ENCODE measurements at regions not wholly inside any gene's neighbourhood (a gene's known extent, or its start where the extent isn't known, plus 50 kb on each side); places are given as distances from the start of the nearest gene placed in this dataset.

GRCh38 chr3:124393340-124393739 is 336.9 kb upstream of the UMPS start:
- H2BK15ac ChIP-seq (ENCODE audit: low read length) = no peak overlapping the region
- H2AFZ ChIP-seq (ENCODE audit: low read length) = no peak overlapping the region
- no peak overlapping the region for H3K23ac ChIP-seq (ENCODE audit: insufficient read length)
- no peak overlapping the region for H2BK20ac ChIP-seq (ENCODE audit: low read length)
- H3K14ac ChIP-seq (ENCODE audit: insufficient read length) = no peak overlapping the region
- no peaks in the 10 kb centered on the region for H3K79me2 ChIP-seq (ENCODE audit: control insufficient read depth in 1 of 2, insufficient read depth in 2 of 2, low read length in 2 of 2)
- no peak overlapping the region for H3K4me3 ChIP-seq (ENCODE audit: extremely low read depth in 1 of 4, insufficient read depth in 2 of 4, low read depth in 3 of 4, low read length in 4 of 4)
- no peak overlapping the region for H2AK5ac ChIP-seq (ENCODE audit: low read depth, low read length)
- H3K9me3 ChIP-seq (ENCODE audit: insufficient read depth in 2 of 2, low read depth in 1 of 2, low read length in 1 of 2) = no peaks in the 10 kb centered on the region
- H4K20me1 ChIP-seq (replicated peaks in 1 of 2; ENCODE audit: control insufficient read depth in 1 of 2, insufficient read depth in 2 of 2, low read length in 2 of 2) = no peaks in the 10 kb centered on the region
- no peak overlapping the region for H2BK120ac ChIP-seq (replicated peaks; ENCODE audit: low read depth, low read length)
- H3K23me2 ChIP-seq (ENCODE audit: low read depth, low read length) = no peaks in the 10 kb centered on the region
- no peak overlapping the region for H3K18ac ChIP-seq (ENCODE audit: extremely low read depth, low read length)
- TF ChIP-seq TAF7 (optimal IDR thresholded peaks at IDR 0.05; ENCODE audit: borderline replicate concordance, low read depth, low read length) = no peak
- no peak for DNase-seq (ENCODE audit: low read depth in 1 of 2, low spot score in 2 of 2)
- H2BK5ac ChIP-seq (ENCODE audit: low read depth, low read length) = no peak overlapping the region
- no peak overlapping the region for H3K27ac ChIP-seq (ENCODE audit: low read depth, low read length)
- H3K4ac ChIP-seq (replicated peaks; ENCODE audit: insufficient read length, low read depth, low read length) = no peak overlapping the region
- no peak overlapping the region for H3K9ac ChIP-seq (replicated peaks in 1 of 4; ENCODE audit: extremely low read depth in 1 of 4, low read depth in 3 of 4, low read length in 3 of 4)
- no peak overlapping the region for H2BK12ac ChIP-seq (ENCODE audit: low read depth, low read length)
- no peaks in the 10 kb centered on the region for H3K36me3 ChIP-seq (ENCODE audit: control insufficient read depth in 2 of 4, insufficient read depth in 4 of 4, low read length in 3 of 4)
- no peak overlapping the region for H4K91ac ChIP-seq (replicated peaks; ENCODE audit: insufficient read length, low read length)
- no peak overlapping the region for H4K8ac ChIP-seq (ENCODE audit: extremely low read depth, insufficient read depth, low read length)
- CTCF ChIA-PET (ENCODE audit: partially characterized antibody) = interaction anchor here (0.7 kb wide), 1 partner anchor 69 kb away, joined by 3 read pairs; no protein-coding TSS in a partner anchor
- no peaks in the 10 kb centered on the region; a peak in 1 of 7 replicates for H3K4me1 ChIP-seq (replicated peaks in 1 of 4; ENCODE audit: control insufficient read depth in 3 of 4, insufficient read depth in 4 of 4, low read length in 3 of 4)
- POLR2A ChIA-PET (ENCODE audit: partially characterized antibody) = no interaction called here
- H3K4me2 ChIP-seq (ENCODE audit: insufficient read depth in 1 of 2, low read depth in 2 of 2, low read length in 2 of 2) = no peak overlapping the region
- no peaks in the 10 kb centered on the region for H3K27me3 ChIP-seq (replicated peaks in 1 of 4; ENCODE audit: control insufficient read depth in 3 of 4, extremely low read depth in 1 of 4, insufficient read depth in 3 of 4, low read length in 3 of 4)
- H3K56ac ChIP-seq (replicated peaks; ENCODE audit: insufficient read length, low read depth, low read length) = no peak overlapping the region
- no peaks in the 10 kb centered on the region for H3K79me1 ChIP-seq (ENCODE audit: low read depth, low read length)
- FAIRE-seq = no peak
- 47% methylated on average over 2 of the region's 2 CpGs; no CpG with 5 or more reads in 1 of the 2 experiments for WGBS, 2 experiments (ENCODE audit: extremely low coverage in 1 of 2, insufficient coverage in 1 of 2, insufficient read length in 1 of 2, insufficient replicate concordance in 2 of 2, low coverage in 1 of 2, low lambda C conversion rate in 2 of 2, missing lambda C conversion rate in 1 of 2)
- no peak overlapping the region for H4K5ac ChIP-seq (ENCODE audit: insufficient read length, low read depth, low read length)
